Neural cell (in vitro differentiated cells): ENCODE measurements at regions not wholly inside any gene's neighbourhood (a gene's known extent, or its start where the extent isn't known, plus 50 kb on each side); places are given as distances from the start of the nearest gene placed in this dataset.

Source experiments
- H2AFZ ChIP-seq: fragments of 200-600, 300-800 bp; sonication (generic), shearing (Covaris generic); 2 replicates; pipeline ENCODE4 v1.6.0; 2014; ENCODE audit warnings: low read depth, mild to moderate bottlenecking, antibody characterized with exemption, low read length, moderate library complexity
- H3F3A ChIP-seq: fragments of 200-600 bp; shearing (Covaris generic); 2 replicates; pipeline ENCODE4 v1.6.1; 2016; ENCODE audit warnings: mild to moderate bottlenecking, moderate library complexity, mixed read lengths, antibody characterized with exemption, low read length; ENCODE audit not compliant: insufficient read depth, poor library complexity, severe bottlenecking
- H3K27ac ChIP-seq: fragments of 200-600, 300-800 bp; sonication (generic), shearing (Covaris generic); 2 replicates; pipeline ENCODE4 v1.5.1; 2014; ENCODE audit warnings: mild to moderate bottlenecking, low read length, moderate library complexity
- H3K27me3 ChIP-seq: fragments of 300-800, 200-600 bp; sonication (generic), shearing (Covaris generic); 2 replicates; pipeline ENCODE4 v1.6.0; 2014; ENCODE audit warnings: mild to moderate bottlenecking, low read depth, low read length, moderate library complexity; ENCODE audit not compliant: insufficient read depth
- H3K36me3 ChIP-seq: fragments of 300-800, 200-600 bp; sonication (generic), shearing (Covaris generic); 2 replicates; pipeline ENCODE4 v1.5.1; 2014; ENCODE audit warnings: mild to moderate bottlenecking, antibody characterized with exemption, low read length, moderate library complexity; ENCODE audit not compliant: insufficient read depth
- H3K4me2 ChIP-seq: fragments of 300-800, 200-600 bp; sonication (generic), shearing (Covaris generic); 2 replicates; pipeline ENCODE4 v1.6.0; 2014; ENCODE audit warnings: mild to moderate bottlenecking, low read length
- H3K4me3 ChIP-seq: fragments of 300-800, 200-600 bp; sonication (generic), shearing (Covaris generic); 2 replicates; pipeline ENCODE4 v1.5.1; 2014; ENCODE audit warnings: mild to moderate bottlenecking, low read length, moderate library complexity
- H3K79me2 ChIP-seq: fragments of 200-600 bp; shearing (Covaris generic); replicated peaks from 2 replicates; pipeline ENCODE4 v1.6.0; 2014; ENCODE audit warnings: mild to moderate bottlenecking, low read length, moderate library complexity; ENCODE audit not compliant: insufficient read depth
- H3K9ac ChIP-seq: fragments of 300-800, 200-600 bp; sonication (generic), shearing (Covaris generic); 2 replicates; pipeline ENCODE4 v1.6.1; 2016; ENCODE audit warnings: mild to moderate bottlenecking, low read length, mixed read lengths
- H3K9me2 ChIP-seq: fragments of 200-600 bp; shearing (Covaris generic); 2 replicates; pipeline ENCODE4 v1.6.1; 2016; ENCODE audit warnings: mild to moderate bottlenecking, low read length, mixed read lengths; ENCODE audit not compliant: insufficient read depth
- H3K9me3 ChIP-seq: fragments of 200-600, 300-800 bp; sonication (generic), shearing (Covaris generic); 2 replicates; pipeline ENCODE4 v1.6.1; 2016; ENCODE audit warnings: mild to moderate bottlenecking, mixed run types, low read length, moderate library complexity, mixed read lengths
- H4K20me1 ChIP-seq: fragments of 200-600 bp; shearing (Covaris generic); 2 replicates; pipeline ENCODE4 v1.6.1; 2016; ENCODE audit warnings: mild to moderate bottlenecking, mixed run types; ENCODE audit not compliant: insufficient read depth
- CTCF ChIP-seq: fragments of 450-650 bp; IDR thresholded peaks from 2 replicates; pipeline ENCODE4 v1.5.1; 2014; ENCODE audit warnings: antibody characterized with exemption, mild to moderate bottlenecking, moderate library complexity; ENCODE audit not compliant: poor library complexity, severe bottlenecking
- EP300 ChIP-seq: fragments of 450-650 bp; conservative IDR thresholded peaks from 2 replicates; pipeline ENCODE4 v1.6.1; 2014; ENCODE audit warnings: antibody characterized with exemption, mild to moderate bottlenecking, moderate library complexity; ENCODE audit not compliant: poor library complexity, severe bottlenecking
- EZH2 ChIP-seq: fragments of 200-600, 300-800 bp; shearing (Covaris generic), sonication (generic); IDR thresholded peaks from 2 replicates; pipeline ENCODE4 v1.6.1; 2014; ENCODE audit warnings: antibody characterized with exemption, low read length, borderline replicate concordance, mild to moderate bottlenecking; ENCODE audit not compliant: insufficient read depth, poor library complexity, severe bottlenecking
- MXI1 ChIP-seq: fragments of 450-650 bp; conservative IDR thresholded peaks from 2 replicates; pipeline ENCODE4 v1.6.1; 2014; ENCODE audit warnings: antibody characterized with exemption, mild to moderate bottlenecking; ENCODE audit not compliant: poor library complexity, severe bottlenecking
- POLR2AphosphoS5 ChIP-seq: IDR thresholded peaks from 2 replicates; pipeline ENCODE4 v1.6.1; 2012
- RAD21 ChIP-seq: fragments of 450-650 bp; conservative IDR thresholded peaks from 2 replicates; pipeline ENCODE4 v1.6.1; 2014; ENCODE audit warnings: antibody characterized with exemption, mild to moderate bottlenecking, moderate library complexity
- REST ChIP-seq: IDR thresholded peaks from 2 replicates; pipeline ENCODE4 v1.6.1; 2012; ENCODE audit warnings: borderline replicate concordance
- SMC3 ChIP-seq: fragments of 450-650 bp; conservative IDR thresholded peaks from 2 replicates; pipeline ENCODE4 v1.6.1; 2014; ENCODE audit warnings: antibody characterized with exemption, mild to moderate bottlenecking, moderate library complexity; ENCODE audit not compliant: poor library complexity

- Histone ChIP-seq H3K9ac (no peak overlapping the region), H4K20me1 (no peaks in the 10 kb centered on the region), H3K79me2 (no peaks in the 10 kb centered on the region), H3F3A (no peaks in the 10 kb centered on the region), H3K27ac (no peak overlapping the region), H3K36me3 (no peaks in the 10 kb centered on the region), H3K4me2 (no peak overlapping the region), H2AFZ (no peak overlapping the region), H3K27me3 (no peaks in the 10 kb centered on the region), H3K9me2 (no peaks in the 10 kb centered on the region), H3K4me3 (no peak overlapping the region), H3K9me3 (no peaks in the 10 kb centered on the region)
- no peak for TF ChIP-seq CTCF
Observed at GRCh38 chr6:113650610-113650979, 206.6 kb upstream of the MARCKS start.

GRCh38 chr6:113651120-113651519, 206.0 kb upstream of the MARCKS start:
- Histone ChIP-seq H3K27me3 (no peaks in the 10 kb centered on the region), H3K9ac (no peak overlapping the region), H3F3A (no peaks in the 10 kb centered on the region), H3K9me3 (no peaks in the 10 kb centered on the region), H3K36me3 (no peaks in the 10 kb centered on the region), H3K9me2 (no peaks in the 10 kb centered on the region), H3K4me3 (no peak overlapping the region), H3K4me2 (no peak overlapping the region), H2AFZ (no peak overlapping the region), H3K27ac (no peak overlapping the region), H4K20me1 (no peaks in the 10 kb centered on the region), H3K79me2 (no peaks in the 10 kb centered on the region)
- no peak for TF ChIP-seq CTCF
- TF ChIP-seq REST = no peak
- TF ChIP-seq EP300 = no peak
- TF ChIP-seq RAD21 = no peak
- no peak for TF ChIP-seq MXI1

GRCh38 chr6:113651920-113652319, 205.2 kb upstream of the MARCKS start:
- no peaks in the 10 kb centered on the region for H3F3A ChIP-seq
- H3K36me3 ChIP-seq = no peaks in the 10 kb centered on the region
- H3K79me2 ChIP-seq = no peaks in the 10 kb centered on the region
- no peak overlapping the region for H3K9ac ChIP-seq
- no peak overlapping the region for H2AFZ ChIP-seq
- no peaks in the 10 kb centered on the region for H4K20me1 ChIP-seq
- H3K4me2 ChIP-seq = no peak overlapping the region
- no peak overlapping the region for H3K4me3 ChIP-seq
- H3K27ac ChIP-seq = no peak overlapping the region
- H3K9me2 ChIP-seq = no peaks in the 10 kb centered on the region
- no peaks in the 10 kb centered on the region for H3K9me3 ChIP-seq
- H3K27me3 ChIP-seq = no peaks in the 10 kb centered on the region
- no peak for TF ChIP-seq EZH2
- TF ChIP-seq CTCF = no peak
- no peak for TF ChIP-seq POLR2AphosphoS5
- TF ChIP-seq SMC3 = no peak
- no peak for TF ChIP-seq REST
- no peak for TF ChIP-seq RAD21
- no peak for TF ChIP-seq MXI1
- TF ChIP-seq EP300 = no peak
